CD4-positive, alpha-beta T cell (primary cell): ENCODE measurements at regions not wholly inside any gene's neighbourhood (a gene's known extent, or its start where the extent isn't known, plus 50 kb on each side); places are given as distances from the start of the nearest gene placed in this dataset.

Source experiments
- ATAC-seq: fragments of 200-7000 bp; cut with Tn5 transposase; one replicate; pipeline ENCODE4 v1.10.0; 2022; ENCODE audit warnings: mild to moderate bottlenecking; ENCODE audit not compliant: poor library complexity
- CTCF ChIA-PET: fragments of 350-600 bp; sonication (Branson Sonifier 250); formaldehyde crosslinking; loops from one replicate; lab custom pipeline; 2021; ENCODE audit warnings: antibody characterized with exemption, inconsistent platforms; lab: Charles Lee
- POLR2A ChIA-PET: fragments of 350-600 bp; sonication (Branson Sonifier 250); formaldehyde crosslinking; loops from one replicate; lab custom pipeline; 2021; ENCODE audit warnings: antibody characterized with exemption, inconsistent platforms; lab: Charles Lee
- DNase-seq, 14 experiments: peaks; one replicate each; pipeline ENCODE4 v3.0.0-alpha.2; 2013 to 2020; ENCODE audit warnings: mixed read lengths in 2 of 14
- H3K27ac ChIP-seq, 2 donors: one replicate each; pipeline versions ENCODE4 v1.5.1 to v1.7.0; 2013; ENCODE audit warnings: low read length in 2 of 2, low read depth in 1 of 2, mild to moderate bottlenecking in 1 of 2
- H3K27me3 ChIP-seq, 2 experiments: 1 replicate in 1 of 2; 2 replicates in 1 of 2; pipeline versions ENCODE4 v1.6.1 to v1.7.0; 2013; ENCODE audit warnings: low read length in 2 of 2, control low read depth in 1 of 2, mild to moderate bottlenecking in 1 of 2, moderate library complexity in 1 of 2; ENCODE audit not compliant: insufficient read depth in 2 of 2, control insufficient read depth in 1 of 2
- H3K36me3 ChIP-seq: one replicate; pipeline ENCODE4 v1.6.1; 2013; ENCODE audit warnings: low read length, control low read depth; ENCODE audit not compliant: insufficient read depth
- H3K4me1 ChIP-seq: one replicate; pipeline ENCODE4 v1.6.1; 2013; ENCODE audit warnings: low read length, control low read depth; ENCODE audit not compliant: insufficient read depth
- H3K4me3 ChIP-seq: one replicate; pipeline ENCODE4 v1.5.1; 2013; ENCODE audit warnings: mild to moderate bottlenecking, low read length, moderate library complexity
- H3K9me3 ChIP-seq, 2 experiments: 1 replicate in 1 of 2; 2 replicates in 1 of 2; pipeline versions ENCODE4 v1.6.1 to v1.7.0; 2013; ENCODE audit warnings: low read length in 2 of 2, mild to moderate bottlenecking in 2 of 2, control low read depth in 1 of 2, moderate library complexity in 1 of 2; ENCODE audit not compliant: control insufficient read depth in 1 of 2, insufficient read depth in 1 of 2
- H3K27ac Mint-ChIP-seq: one replicate; pipeline ENCODE4 v1.8.0; 2020; ENCODE audit warnings: mixed read lengths
- H3K27me3 Mint-ChIP-seq: one replicate; pipeline ENCODE4 v1.8.0; 2021; ENCODE audit warnings: mixed read lengths
- H3K36me3 Mint-ChIP-seq: one replicate; pipeline ENCODE4 v1.8.0; 2021; ENCODE audit warnings: low read depth, mixed read lengths
- H3K4me1 Mint-ChIP-seq: one replicate; pipeline ENCODE4 v1.8.0; 2021; ENCODE audit warnings: low read depth, mixed read lengths
- H3K4me3 Mint-ChIP-seq: one replicate; pipeline ENCODE4 v1.8.0; 2020; ENCODE audit warnings: mild to moderate bottlenecking, mixed read lengths
- H3K9me3 Mint-ChIP-seq: one replicate; pipeline ENCODE4 v1.8.0; 2020; ENCODE audit warnings: mixed read lengths
- intact Hi-C, 2 experiments: fragments of 100-400 bp; cut with DNase I in 1 of 2; cut with micrococcal nuclease in 1 of 2; formaldehyde crosslinking; loops; one replicate each; pipeline versions ENCODE4 v1.15.1 to v1.9.0; 2023 to 2025; cut with DNase I, micrococcal nuclease
- TF ChIP-seq, protein P1 (sequence below): fragments of 200-600 bp; IDR thresholded peaks from one replicate; pipeline ENCODE4 v1.8.0; 2022; ENCODE audit warnings: antibody characterized with exemption, mild to moderate bottlenecking

DNA sequence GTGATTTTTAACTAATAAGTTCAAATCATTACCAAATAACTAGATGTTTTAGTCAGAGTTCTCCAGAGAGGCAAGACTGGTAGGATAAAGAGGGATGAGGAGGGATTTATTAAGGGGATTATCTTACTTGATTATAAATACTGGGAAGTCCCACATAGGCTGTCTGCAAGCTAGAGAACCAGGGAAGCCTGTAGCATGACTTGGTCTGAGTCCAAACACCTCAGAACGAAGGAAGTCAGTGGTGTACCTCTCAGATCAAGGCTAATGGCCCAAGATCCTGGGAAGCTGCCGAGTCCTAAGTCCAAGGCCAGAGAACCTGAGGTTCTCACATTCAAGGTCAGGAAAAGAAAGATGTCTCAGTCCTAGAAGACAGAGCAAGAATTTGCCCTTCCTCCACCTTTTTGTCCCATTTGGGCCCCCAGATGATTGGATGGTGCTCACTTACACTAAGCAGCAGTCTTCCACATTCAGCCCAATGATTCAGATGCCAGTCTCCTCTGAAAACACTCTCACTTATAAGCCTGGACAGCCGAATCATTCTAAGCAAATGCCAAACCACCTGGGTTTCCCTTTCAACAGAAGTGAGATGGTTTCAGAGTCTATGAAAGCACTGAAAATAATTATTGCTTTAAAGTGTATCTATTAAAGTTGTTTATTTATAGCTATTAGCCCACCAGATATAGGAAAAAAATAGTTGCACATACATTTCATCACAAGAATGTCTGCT, 1599.2 kb downstream of the OLFM4 start:
- POLR2A ChIA-PET: no interaction called here
- Mint-ChIP-seq H3K4me1 (no peaks in the 10 kb centered on the region), H3K9me3 (peaks cover 6% of the 10 kb centered on the region), H3K4me3 (no peak overlapping the region), H3K36me3 (no peaks in the 10 kb centered on the region), H3K27ac (no peak overlapping the region), H3K27me3 (no peaks in the 10 kb centered on the region)
- Histone ChIP-seq H3K27ac (no peak overlapping the region), H3K4me1 (no peaks in the 10 kb centered on the region), H3K36me3 (no peaks in the 10 kb centered on the region), H3K9me3 (no peaks in the 10 kb centered on the region), H3K4me3 (no peak overlapping the region), H3K27me3 (no peaks in the 10 kb centered on the region)
- TF ChIP-seq, protein P1, sequence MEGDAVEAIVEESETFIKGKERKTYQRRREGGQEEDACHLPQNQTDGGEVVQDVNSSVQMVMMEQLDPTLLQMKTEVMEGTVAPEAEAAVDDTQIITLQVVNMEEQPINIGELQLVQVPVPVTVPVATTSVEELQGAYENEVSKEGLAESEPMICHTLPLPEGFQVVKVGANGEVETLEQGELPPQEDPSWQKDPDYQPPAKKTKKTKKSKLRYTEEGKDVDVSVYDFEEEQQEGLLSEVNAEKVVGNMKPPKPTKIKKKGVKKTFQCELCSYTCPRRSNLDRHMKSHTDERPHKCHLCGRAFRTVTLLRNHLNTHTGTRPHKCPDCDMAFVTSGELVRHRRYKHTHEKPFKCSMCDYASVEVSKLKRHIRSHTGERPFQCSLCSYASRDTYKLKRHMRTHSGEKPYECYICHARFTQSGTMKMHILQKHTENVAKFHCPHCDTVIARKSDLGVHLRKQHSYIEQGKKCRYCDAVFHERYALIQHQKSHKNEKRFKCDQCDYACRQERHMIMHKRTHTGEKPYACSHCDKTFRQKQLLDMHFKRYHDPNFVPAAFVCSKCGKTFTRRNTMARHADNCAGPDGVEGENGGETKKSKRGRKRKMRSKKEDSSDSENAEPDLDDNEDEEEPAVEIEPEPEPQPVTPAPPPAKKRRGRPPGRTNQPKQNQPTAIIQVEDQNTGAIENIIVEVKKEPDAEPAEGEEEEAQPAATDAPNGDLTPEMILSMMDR: no peak
- ATAC-seq (no peak), DNase-seq (no peak)
- intact Hi-C loops: no loop called here
- CTCF ChIA-PET: no interaction called here

DNA sequence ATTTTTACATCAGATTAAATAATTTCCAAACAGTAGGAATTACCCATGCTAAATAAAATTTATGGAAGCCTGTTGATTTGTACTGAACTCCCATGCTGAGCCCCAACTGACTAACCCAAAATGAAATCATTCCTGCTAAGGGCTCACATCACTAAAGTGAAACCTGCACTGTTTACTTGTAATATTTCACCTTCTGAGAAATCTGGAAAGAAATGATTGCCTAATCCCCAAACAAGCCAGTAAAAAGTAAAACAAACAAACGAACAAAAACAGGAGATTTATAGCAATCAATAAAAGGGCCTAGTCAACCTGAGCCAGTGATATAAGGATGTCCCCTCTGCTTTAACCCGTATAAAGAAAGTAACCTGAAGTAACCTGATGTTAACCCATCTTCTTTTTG, 1599.8 kb downstream of the OLFM4 start:
- Mint-ChIP-seq H3K4me3 (no peak overlapping the region), H3K27ac (no peak overlapping the region), H3K4me1 (no peaks in the 10 kb centered on the region), H3K36me3 (no peaks in the 10 kb centered on the region), H3K27me3 (no peaks in the 10 kb centered on the region), H3K9me3 (peaks cover 6% of the 10 kb centered on the region)
- Histone ChIP-seq H3K27ac (no peak overlapping the region), H3K4me3 (no peak overlapping the region), H3K9me3 (no peaks in the 10 kb centered on the region), H3K27me3 (no peaks in the 10 kb centered on the region), H3K36me3 (no peaks in the 10 kb centered on the region), H3K4me1 (no peaks in the 10 kb centered on the region)
- ChIA-PET POLR2A (no interaction called here), CTCF (no interaction called here)
- TF ChIP-seq, protein P1: no peak
- intact Hi-C loops: no loop called here
- ATAC-seq (no peak), DNase-seq (no peak)

DNA sequence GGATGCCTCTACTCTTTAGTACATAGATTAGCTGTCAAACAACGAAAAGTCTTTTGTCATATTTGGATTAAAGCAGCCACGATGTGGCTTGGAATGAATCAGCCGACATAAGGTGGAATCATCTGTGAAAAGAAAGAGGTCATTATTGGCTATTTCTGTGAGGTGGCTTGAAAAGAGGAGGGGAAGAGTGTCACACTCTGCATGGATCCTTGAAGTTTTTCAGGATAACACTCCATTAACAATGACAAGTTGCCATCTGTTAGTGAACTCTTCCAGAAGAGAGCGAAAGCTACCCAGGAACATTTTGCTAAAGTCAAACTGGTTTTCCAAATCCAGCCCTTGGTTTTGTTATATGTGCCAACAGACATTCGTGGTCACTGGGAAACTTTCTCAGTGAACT, 1604.8 kb downstream of the OLFM4 start:
- POLR2A ChIA-PET: no interaction called here
- intact Hi-C loops: no loop called here
- no peak overlapping the region for H3K27ac Mint-ChIP-seq

More for the DNA sequence above, 1604.8 kb downstream of the OLFM4 start:
- no peaks in the 10 kb centered on the region for H3K9me3 ChIP-seq
- H3K4me1 Mint-ChIP-seq: no peaks in the 10 kb centered on the region
- no peak for ATAC-seq
- H3K27me3 Mint-ChIP-seq: no peaks in the 10 kb centered on the region
- H3K9me3 Mint-ChIP-seq: peaks cover 15% of the 10 kb centered on the region
- DNase-seq: no peak
- H3K4me3 ChIP-seq: no peak overlapping the region
- no peaks in the 10 kb centered on the region for H3K36me3 Mint-ChIP-seq
- H3K4me1 ChIP-seq: no peaks in the 10 kb centered on the region
- no peak overlapping the region for H3K27ac ChIP-seq
- H3K4me3 Mint-ChIP-seq: no peak overlapping the region
- CTCF ChIA-PET: no interaction called here
- H3K27me3 ChIP-seq: no peaks in the 10 kb centered on the region
- H3K36me3 ChIP-seq: no peaks in the 10 kb centered on the region
- TF ChIP-seq, protein P1: no peak
